ENCODE measurements at regions not wholly inside any gene's neighbourhood (a gene's known extent, or its start where the extent isn't known, plus 50 kb on each side); places are given as distances from the start of the nearest gene placed in this dataset.
A peak's percentile ranks its signal among the peaks of the same experiment; 100 is the strongest.

- H3K27ac ChIP-seq = no peak overlapping the region
- ATAC-seq = no peak
- H3K4me1 ChIP-seq = no peaks in the 10 kb centered on the region
- TF ChIP-seq, protein P1, sequence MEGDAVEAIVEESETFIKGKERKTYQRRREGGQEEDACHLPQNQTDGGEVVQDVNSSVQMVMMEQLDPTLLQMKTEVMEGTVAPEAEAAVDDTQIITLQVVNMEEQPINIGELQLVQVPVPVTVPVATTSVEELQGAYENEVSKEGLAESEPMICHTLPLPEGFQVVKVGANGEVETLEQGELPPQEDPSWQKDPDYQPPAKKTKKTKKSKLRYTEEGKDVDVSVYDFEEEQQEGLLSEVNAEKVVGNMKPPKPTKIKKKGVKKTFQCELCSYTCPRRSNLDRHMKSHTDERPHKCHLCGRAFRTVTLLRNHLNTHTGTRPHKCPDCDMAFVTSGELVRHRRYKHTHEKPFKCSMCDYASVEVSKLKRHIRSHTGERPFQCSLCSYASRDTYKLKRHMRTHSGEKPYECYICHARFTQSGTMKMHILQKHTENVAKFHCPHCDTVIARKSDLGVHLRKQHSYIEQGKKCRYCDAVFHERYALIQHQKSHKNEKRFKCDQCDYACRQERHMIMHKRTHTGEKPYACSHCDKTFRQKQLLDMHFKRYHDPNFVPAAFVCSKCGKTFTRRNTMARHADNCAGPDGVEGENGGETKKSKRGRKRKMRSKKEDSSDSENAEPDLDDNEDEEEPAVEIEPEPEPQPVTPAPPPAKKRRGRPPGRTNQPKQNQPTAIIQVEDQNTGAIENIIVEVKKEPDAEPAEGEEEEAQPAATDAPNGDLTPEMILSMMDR (IDR thresholded peaks at IDR 0.05) = no peak
- H3K27me3 ChIP-seq = peaks cover 0 to 30% (median 26%) of the 10 kb centered on the region in 7 donors
- WGBS, 2 donors = 92 to 93% methylated on average over 13 of the region's 13 CpGs
- no peak overlapping the region for H3K4me3 ChIP-seq
- DNase-seq = no peak
- H3K9me3 ChIP-seq = peaks cover 0 to 8% (median 4%) of the 10 kb centered on the region in 11 donors
- H3K36me3 ChIP-seq = no peaks in the 10 kb centered on the region
- intact Hi-C loops (cut with DNase I) = no loop called here
These were observed 107.3 kb downstream of the PDGFA start for GRCh38 chr7:412313-412710.

GRCh38 chr7:414681-415560 lies 104.7 kb downstream of the PDGFA start:
- no peaks in the 10 kb centered on the region for H3K4me1 ChIP-seq
- no peak overlapping the region for H3K4me3 ChIP-seq
- DNase-seq (no peak), ATAC-seq (peak in 1 of 8 donors; percentile 64)
- peaks cover 0 to 11% (median 5%) of the 10 kb centered on the region in 7 donors for H3K27me3 ChIP-seq
- no peaks in the 10 kb centered on the region for H3K36me3 ChIP-seq
- TF ChIP-seq, protein P1 (IDR thresholded peaks at IDR 0.05) = no peak
- peaks cover 0 to 24% (median 12%) of the 10 kb centered on the region in 11 donors for H3K9me3 ChIP-seq
- intact Hi-C loops (cut with DNase I) = no loop called here
- H3K27ac ChIP-seq = no peak overlapping the region
- 88 to 91% methylated on average over 35 of the region's 35 CpGs for WGBS, 2 donors

- no peaks in the 10 kb centered on the region for H3K36me3 ChIP-seq
- no peak for DNase-seq
- H3K27ac ChIP-seq = no peak overlapping the region
- no peaks in the 10 kb centered on the region for H3K4me1 ChIP-seq
- intact Hi-C loops (cut with DNase I) = no loop called here
- no peak for ATAC-seq
- TF ChIP-seq, protein P1 (IDR thresholded peaks at IDR 0.05) = no peak
- WGBS, 2 donors = 86 to 87% methylated on average over 35 of the region's 35 CpGs
- H3K27me3 ChIP-seq = peaks cover 0 to 11% (median 0%) of the 10 kb centered on the region in 7 donors
- H3K9me3 ChIP-seq = peaks cover 0 to 24% (median 12%) of the 10 kb centered on the region in 11 donors
- no peak overlapping the region for H3K4me3 ChIP-seq
These were observed 103.8 kb downstream of the PDGFA start for GRCh38 chr7:415646-416525.

Data from heart right ventricle (tissue), 16 donors.